K562 (cell line): ENCODE measurements at regions not wholly inside any gene's neighbourhood (a gene's known extent, or its start where the extent isn't known, plus 50 kb on each side); places are given as distances from the start of the nearest gene placed in this dataset.

Source experiments
- ATAC-seq: fragments of 200-7000 bp; cut with Tn5 transposase; 3 replicates; pipeline ENCODE4 v1.9.1; 2020; ENCODE audit warnings: moderate library complexity
- BruUV-seq: library from RNA; stranded (reverse); fragments of 400-500 nt; replicated peaks from 2 replicates; lab custom pipeline; 2021; lab: Mats Ljungman, UMichigan
- CTCF ChIA-PET: fragments of 300-600 bp; formaldehyde crosslinking; extraction: SDS; loops from one replicate; lab custom pipeline; 2021; ENCODE audit warnings: low intra/inter-chr PET ratio; lab: Yijun Ruan, JAX
- POLR2A ChIA-PET: fragments of 300-600, 350-650 bp; sonication (Branson Sonifier 250); formaldehyde crosslinking; extraction: SDS; loops from one replicate; lab custom pipeline; 2021; ENCODE audit warnings: antibody characterized with exemption, inconsistent platforms; lab: Yijun Ruan, JAX
- DNase-seq, 4 experiments: peaks; one replicate each; pipeline versions ENCODE4 v3.0.0 to v3.0.0-alpha.2; 2011 to 2018; ENCODE audit warnings: low spot score in 3 of 4, mixed read lengths in 3 of 4; ENCODE audit errors: extremely low read depth in 1 of 4
- FAIRE-seq: peaks from 2 replicates; lab custom pipeline; 2011; peaks lifted over from hg19 to GRCh38; lab: Jason Lieb, UNC
- H2AFZ ChIP-seq: 2 replicates; pipeline ENCODE4 v1.6.0; 2011; ENCODE audit warnings: low read depth, low read length, control low read depth, inconsistent platforms
- H3K27ac ChIP-seq: fragments of 200-600 bp; 3 replicates; pipeline ENCODE4 v1.8.0; 2011; ENCODE audit warnings: low read depth, mild to moderate bottlenecking, control low read depth, inconsistent platforms, low read length, moderate library complexity, mixed read lengths; ENCODE audit errors: extremely low read depth
- H3K27me3 ChIP-seq, 2 experiments: fragments of 300-600 bp in 1 of 2; 2 replicates in 1 of 2; 3 replicates in 1 of 2; pipeline versions ENCODE4 v1.6.0 to v1.8.0; 2011; ENCODE audit warnings: inconsistent platforms in 2 of 2, low read length in 2 of 2, mild to moderate bottlenecking in 1 of 2, mixed read lengths in 1 of 2, moderate library complexity in 1 of 2; ENCODE audit not compliant: control insufficient read depth in 2 of 2, insufficient read depth in 2 of 2
- H3K36me3 ChIP-seq: fragments of 300-600 bp; 3 replicates; pipeline ENCODE4 v1.8.0; 2011; ENCODE audit warnings: mild to moderate bottlenecking, low read length, inconsistent platforms; ENCODE audit not compliant: control insufficient read depth, insufficient read depth
- H3K4me1 ChIP-seq, 2 experiments: fragments of 200-600 bp in 1 of 2; replicated peaks in 1 of 2; 2 replicates in 1 of 2; 3 replicates in 1 of 2; pipeline versions ENCODE4 v1.5.1 to v1.8.0; 2011; ENCODE audit warnings: inconsistent platforms in 2 of 2, low read length in 2 of 2, mild to moderate bottlenecking in 1 of 2, mixed read lengths in 1 of 2, moderate library complexity in 1 of 2; ENCODE audit not compliant: control insufficient read depth in 2 of 2, insufficient read depth in 2 of 2
- H3K4me2 ChIP-seq: 2 replicates; pipeline ENCODE4 v1.6.1; 2011; ENCODE audit warnings: low read length, control low read depth, inconsistent platforms, mixed read lengths; ENCODE audit not compliant: insufficient read depth
- H3K4me3 ChIP-seq: fragments of 200-600 bp; sonication (generic), shearing (Covaris generic); 2 replicates; pipeline ENCODE4 v1.5.1; 2016; ENCODE audit warnings: control low read depth, inconsistent platforms
- H3K79me2 ChIP-seq: fragments of 200-600 bp; 3 replicates; pipeline ENCODE4 v1.8.0; 2011; ENCODE audit warnings: low read length, inconsistent platforms; ENCODE audit not compliant: control insufficient read depth, insufficient read depth
- H3K9ac ChIP-seq, 2 experiments: 2 replicates each; pipeline versions ENCODE4 v1.6.0 to v1.6.1; 2011; ENCODE audit warnings: low read depth in 2 of 2, low read length in 2 of 2, control low read depth in 1 of 2, inconsistent platforms in 1 of 2, mild to moderate bottlenecking in 1 of 2, mixed read lengths in 1 of 2; ENCODE audit not compliant: insufficient read depth in 1 of 2
- H3K9me1 ChIP-seq: one replicate; pipeline ENCODE4 v1.6.0; 2011; ENCODE audit warnings: inconsistent platforms, mild to moderate bottlenecking, low read length, moderate library complexity; ENCODE audit not compliant: control insufficient read depth, insufficient read depth
- H3K9me3 ChIP-seq: replicated peaks from 2 replicates; pipeline ENCODE4 v1.5.1; 2011; ENCODE audit warnings: low read depth, low read length, inconsistent platforms; ENCODE audit not compliant: control insufficient read depth, insufficient read depth
- H4K20me1 ChIP-seq: replicated peaks from 2 replicates; pipeline ENCODE4 v1.6.1; 2011; ENCODE audit warnings: low read length, inconsistent platforms, mixed read lengths; ENCODE audit not compliant: control insufficient read depth, insufficient read depth
- ATF3 ChIP-seq, 2 experiments: fragments of 450-650 bp in 1 of 2; sonication (generic) in 1 of 2; formaldehyde crosslinking in 1 of 2; IDR thresholded peaks in 1 of 2; conservative IDR thresholded peaks in 1 of 2; 2 replicates each; pipeline versions ENCODE4 v1.6.1 to v1.8.1; 2016 to 2023; ENCODE audit warnings: mild to moderate bottlenecking in 2 of 2, moderate library complexity in 2 of 2, inconsistent platforms in 1 of 2, missing genetic modification reagents in 1 of 2
- HMG20B ChIP-seq: fragments of 250-450 bp; sonication (Bioruptor Pico); IDR thresholded peaks from 2 replicates; pipeline ENCODE4 v1.5.0; 2021; ENCODE audit warnings: mild to moderate bottlenecking
- JUND ChIP-seq, 2 experiments: IDR thresholded peaks; 2 replicates in 1 of 2; 3 replicates in 1 of 2; pipeline ENCODE4 v1.6.1; 2011; ENCODE audit warnings: borderline replicate concordance in 2 of 2, low read depth in 2 of 2, low read length in 2 of 2, improper control_type of control experiment in 1 of 2, missing biosample characterization in 1 of 2, missing genetic modification characterization in 1 of 2, missing genetic modification reagents in 1 of 2
- MEIS2 ChIP-seq: fragments of 450-650 bp; IDR thresholded peaks from 2 replicates; pipeline ENCODE4 v1.6.1; 2014; ENCODE audit warnings: mild to moderate bottlenecking; ENCODE audit not compliant: partially characterized antibody
- NFIC ChIP-seq: fragments of 450-650 bp; IDR thresholded peaks from 2 replicates; pipeline ENCODE4 v1.6.1; 2017; ENCODE audit warnings: mild to moderate bottlenecking, inconsistent platforms
- PKNOX1 ChIP-seq: fragments of 450-650 bp; IDR thresholded peaks from 2 replicates; pipeline ENCODE4 v1.6.1; 2016
- POLR2A ChIP-seq: fragments of 450-650 bp; conservative IDR thresholded peaks from 2 replicates; pipeline ENCODE4 v1.6.1; 2016
- POLR2H ChIP-seq: IDR thresholded peaks from 2 replicates; pipeline ENCODE4 v1.6.1; 2016; ENCODE audit warnings: missing genetic modification characterization, low read depth, mild to moderate bottlenecking, control low read depth, missing compliant biosample characterization, moderate library complexity
- U2AF1 ChIP-seq: fragments of 200-400 bp; formaldehyde crosslinking; optimal IDR thresholded peaks from 2 replicates; pipeline ENCODE3; 2017; ENCODE audit warnings: mild to moderate bottlenecking, low read depth, low read length, moderate library complexity
- YY1 ChIP-seq, 3 experiments: IDR thresholded peaks; 2 replicates each; pipeline ENCODE4 v1.6.1; 2011; ENCODE audit warnings: low read length in 2 of 3, mild to moderate bottlenecking in 2 of 3, moderate library complexity in 2 of 3, borderline replicate concordance in 1 of 3, control low read depth in 1 of 3, low read depth in 1 of 3; ENCODE audit not compliant: insufficient read depth in 3 of 3, insufficient replicate concordance in 2 of 3, control insufficient read depth in 1 of 3, insufficient read length in 1 of 3; ENCODE audit errors: extremely low read depth in 1 of 3
- WGBS: fragments of 100-300 bp; shearing (Covaris generic); methylation state at CpG from one replicate; pipeline ENCODE4 v1.1.6; 2016; ENCODE audit warnings: low coverage, mixed read lengths; ENCODE audit not compliant: insufficient coverage; ENCODE audit errors: missing lambda C conversion rate; 5-methylcytosine and 5-hydroxymethylcytosine counted together
- in situ Hi-C: fragments of 300-500 bp; cut with MboI; formaldehyde crosslinking; loops from 4 replicates; pipeline ENCODE4 v1.15.0; 2018; ENCODE audit warnings: inconsistent platforms, mixed read lengths
- intact Hi-C: fragments of 100-400 bp; cut with micrococcal nuclease; formaldehyde crosslinking; loops from 2 replicates; pipeline ENCODE4 v1.14.2; 2022

GRCh38 chr4:126725906-126726305 is 906.9 kb upstream of the INTU start:
- no TSS peak for BruUV-seq
- Histone ChIP-seq H4K20me1 (no peaks in the 10 kb centered on the region), H3K4me2 (no peak overlapping the region), H2AFZ (no peak overlapping the region), H3K79me2 (peaks cover 99% of the 10 kb centered on the region), H3K27ac (no peak overlapping the region), H3K9me3 (peaks cover 9% of the 10 kb centered on the region), H3K4me1 (peaks cover 0 to 16% of the 10 kb centered on the region in 2 experiments; a peak in 2 of 5 replicates), H3K9ac (no peak overlapping the region), H3K9me1 (no peaks in the 10 kb centered on the region), H3K36me3 (peaks cover 73% of the 10 kb centered on the region), H3K4me3 (no peak overlapping the region), H3K27me3 (no peaks in the 10 kb centered on the region)
- DNase-seq, result no peak
- FAIRE-seq, result no peak
- ChIA-PET POLR2A (interaction anchor here (0.8 to 1.1 kb wide), 2 partner anchors 20 to 61 kb away, joined by 3 read pairs; no protein-coding TSS in a partner anchor), CTCF (no interaction called here)
- intact Hi-C loops, result no loop called here
- no peak for ATAC-seq
- TF ChIP-seq U2AF1, result no peak
- TF ChIP-seq POLR2H (tag), result 0 out of 2 replicates have a peak, but pooled peaks have one; percentile 9
- TF ChIP-seq YY1 (IDR thresholded peaks at IDR 0.05; ENCODE audit: borderline replicate concordance in 1 of 3, control insufficient read depth in 1 of 3, extremely low read depth in 1 of 3, insufficient read depth in 3 of 3, insufficient read length in 1 of 3, insufficient replicate concordance in 2 of 3, low read depth in 1 of 3, low read length in 2 of 3), result no peak
- TF ChIP-seq NFIC, result peak; percentile 43; the same call in 1 of the 2 replicates
- in situ Hi-C loops, result no loop called here

GRCh38 chr4:126727461-126727860 is 905.3 kb upstream of the INTU start:
- no peaks in the 10 kb centered on the region for H4K20me1 ChIP-seq
- H3K79me2 ChIP-seq, result peaks cover 99% of the 10 kb centered on the region

More at GRCh38 chr4:126727461-126727860, 905.3 kb upstream of the INTU start:
- no peak overlapping the region for H3K9ac ChIP-seq
- H2AFZ ChIP-seq, result no peak overlapping the region
- intact Hi-C loops, result no loop called here
- H3K9me3 ChIP-seq, result peaks cover 6% of the 10 kb centered on the region
- ATAC-seq, result peak; percentile 55
- ChIA-PET POLR2A (no interaction called here), CTCF (no interaction called here)
- FAIRE-seq, result peak; percentile 19
- BruUV-seq, result no TSS peak
- in situ Hi-C loops, result no loop called here
- H3K27ac ChIP-seq, result peak overlapping the region; percentile 53; the same call in 1 of the 3 replicates
- H3K4me1 ChIP-seq, result peaks cover 0 to 19% of the 10 kb centered on the region in 2 experiments; a peak in 2 of 5 replicates
- peak overlapping the region; percentile 26; the same call in 1 of the 2 replicates for H3K4me2 ChIP-seq
- H3K9me1 ChIP-seq, result no peaks in the 10 kb centered on the region
- peak in 1 of 4 experiments; percentile 21 for DNase-seq
- no peaks in the 10 kb centered on the region for H3K27me3 ChIP-seq
- no peak overlapping the region for H3K4me3 ChIP-seq
- TF ChIP-seq HMG20B (CRISPR knock-in tag), result no peak
- 0 out of 2 replicates have a peak, but pooled peaks have one; percentile 33 for TF ChIP-seq POLR2A
- TF ChIP-seq ATF3 (IDR thresholded peaks at IDR 0.05), result peak; percentile 66
- no peak for TF ChIP-seq ATF3 (CRISPR knock-in tag; conservative IDR thresholded peaks at IDR 0.05)
- TF ChIP-seq MEIS2, result peak; percentile 66
- TF ChIP-seq PKNOX1, result peak; percentile 45; the same call in 1 of the 2 replicates
- TF ChIP-seq JUND (IDR thresholded peaks at IDR 0.05; ENCODE audit: borderline replicate concordance, low read depth, low read length), result 0 out of 2 replicates have a peak, but pooled peaks have one; percentile 23
- TF ChIP-seq JUND (tag; IDR thresholded peaks at IDR 0.05; ENCODE audit: borderline replicate concordance, low read depth, low read length), result no peak
- TF ChIP-seq U2AF1, result no peak
- peaks cover 71% of the 10 kb centered on the region for H3K36me3 ChIP-seq
- WGBS, result 10% methylated on average over 1 of the region's 1 CpG
